Stimulated activated memory B cell treated with anti-CD40 and anti-IgM and Interleukin-4, amounts not matched to agents 10 μg/mL and 1 μg/mL and 100 μg/mL, for 72 hours (primary cell): ENCODE measurements at regions not wholly inside any gene's neighbourhood (a gene's known extent, or its start where the extent isn't known, plus 50 kb on each side); places are given as distances from the start of the nearest gene placed in this dataset.

Source experiments
- ATAC-seq: fragments of 150-1000 bp; cut with Tn5 transposase; 2 replicates; pipeline ENCODE4 v1.10.0; 2021
- H3K27ac Mint-ChIP-seq: one replicate; pipeline ENCODE4 v1.8.0; 2022; ENCODE audit warnings: mild to moderate bottlenecking, mixed read lengths
- H3K27me3 Mint-ChIP-seq: one replicate; pipeline ENCODE4 v1.8.0; 2022; ENCODE audit warnings: mixed read lengths
- H3K36me3 Mint-ChIP-seq: one replicate; pipeline ENCODE4 v1.8.0; 2022; ENCODE audit warnings: mixed read lengths
- H3K4me1 Mint-ChIP-seq: one replicate; pipeline ENCODE4 v1.8.0; 2022; ENCODE audit warnings: mixed read lengths
- H3K4me3 Mint-ChIP-seq: one replicate; pipeline ENCODE4 v1.8.0; 2022; ENCODE audit warnings: mild to moderate bottlenecking, moderate library complexity, mixed read lengths
- H3K9me3 Mint-ChIP-seq: one replicate; pipeline ENCODE4 v1.8.0; 2022; ENCODE audit warnings: mixed read lengths

DNA sequence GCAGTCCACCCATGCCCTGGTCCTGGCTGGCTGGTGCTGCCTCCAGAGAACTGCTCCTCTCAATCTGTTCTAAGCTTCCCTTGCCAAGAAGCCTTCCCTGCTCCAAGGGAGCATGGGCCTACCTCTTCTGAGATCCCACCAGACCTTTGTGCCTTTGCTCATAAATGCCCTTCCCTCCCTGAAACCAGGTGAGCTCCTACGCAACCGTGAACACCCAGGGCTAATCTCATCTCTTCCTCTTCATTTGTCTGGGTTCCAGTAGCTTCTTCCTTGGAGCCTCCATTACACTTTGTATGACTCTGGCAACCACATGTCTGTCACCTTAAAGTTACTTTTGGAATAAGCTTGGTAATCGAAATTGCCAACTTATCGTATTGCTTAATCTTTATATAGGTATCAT, 270.6 kb downstream of the PBX3 start:
- ATAC-seq, result no peak
- Mint-ChIP-seq H3K36me3 (no peaks in the 10 kb centered on the region), H3K9me3 (no peaks in the 10 kb centered on the region)

DNA sequence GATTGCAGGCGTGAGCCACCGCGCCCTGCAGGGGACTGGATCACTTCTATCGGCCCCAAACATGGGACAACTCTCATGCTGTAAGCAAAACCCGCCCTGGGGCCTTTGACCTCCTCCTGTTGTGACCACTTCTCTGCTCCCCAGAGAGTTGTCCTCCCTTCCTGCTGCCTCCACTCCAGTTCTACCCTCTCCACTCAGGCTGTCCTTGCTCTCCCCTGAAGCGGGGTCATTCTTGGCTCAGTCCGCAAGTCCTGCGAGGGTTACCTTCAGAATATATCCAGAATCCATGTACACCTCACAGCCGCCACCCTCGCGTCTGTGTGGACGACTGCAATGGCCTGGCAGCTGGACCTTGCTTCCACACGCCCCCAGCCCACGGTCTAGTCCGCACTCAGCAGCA, 273.7 kb downstream of the PBX3 start:
- H3K36me3 Mint-ChIP-seq, result no peaks in the 10 kb centered on the region
- H3K9me3 Mint-ChIP-seq, result no peaks in the 10 kb centered on the region
- H3K27ac Mint-ChIP-seq, result no peak overlapping the region
- H3K27me3 Mint-ChIP-seq, result peaks cover 28% of the 10 kb centered on the region
- H3K4me3 Mint-ChIP-seq, result no peak overlapping the region
- ATAC-seq, result no peak
- H3K4me1 Mint-ChIP-seq, result no peaks in the 10 kb centered on the region

More for the DNA sequence above, 270.6 kb downstream of the PBX3 start:
- Mint-ChIP-seq H3K27me3 (peaks cover 37% of the 10 kb centered on the region), H3K27ac (no peak overlapping the region), H3K4me3 (no peak overlapping the region), H3K4me1 (no peaks in the 10 kb centered on the region)

DNA sequence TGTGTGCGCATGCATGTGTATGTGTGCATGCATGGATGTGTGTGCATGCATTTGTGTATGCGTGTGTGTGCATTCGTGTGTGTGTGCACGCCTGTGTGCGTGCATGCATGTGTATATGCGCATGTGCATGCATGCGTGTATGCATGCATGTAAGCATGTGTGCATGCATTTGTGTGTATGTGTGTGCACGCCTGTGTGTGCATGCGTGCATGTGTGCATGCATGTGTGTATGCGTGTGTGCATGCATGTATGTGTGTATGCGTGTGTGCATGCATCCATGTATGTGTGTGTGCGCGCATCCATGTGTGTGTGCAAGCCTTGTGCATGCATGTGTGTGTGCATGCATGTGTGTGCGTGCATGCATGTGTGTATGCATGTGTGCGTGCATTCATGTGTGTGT, 276.8 kb downstream of the PBX3 start:
- H3K27me3 Mint-ChIP-seq, result peaks cover 25% of the 10 kb centered on the region
- H3K4me3 Mint-ChIP-seq, result no peak overlapping the region
- no peaks in the 10 kb centered on the region for H3K36me3 Mint-ChIP-seq
- no peaks in the 10 kb centered on the region for H3K9me3 Mint-ChIP-seq
- no peak overlapping the region for H3K27ac Mint-ChIP-seq
- no peaks in the 10 kb centered on the region for H3K4me1 Mint-ChIP-seq
- ATAC-seq, result no peak

- no peak for ATAC-seq
- Mint-ChIP-seq H3K4me1 (no peaks in the 10 kb centered on the region), H3K27ac (no peak overlapping the region), H3K27me3 (peaks cover 27% of the 10 kb centered on the region), H3K4me3 (no peak overlapping the region), H3K36me3 (no peaks in the 10 kb centered on the region), H3K9me3 (no peaks in the 10 kb centered on the region)
These were observed 277.5 kb downstream of the PBX3 start for GRCh38 chr9:126024581-126025230.

GRCh38 chr9:126025991-126026390, 278.8 kb downstream of the PBX3 start:
- Mint-ChIP-seq H3K4me1 (no peaks in the 10 kb centered on the region), H3K27ac (no peak overlapping the region), H3K4me3 (no peak overlapping the region), H3K9me3 (no peaks in the 10 kb centered on the region), H3K27me3 (peaks cover 36% of the 10 kb centered on the region), H3K36me3 (no peaks in the 10 kb centered on the region)
- ATAC-seq, result no peak

GRCh38 chr9:126027566-126027965, 280.4 kb downstream of the PBX3 start:
- peaks cover 34% of the 10 kb centered on the region for H3K27me3 Mint-ChIP-seq
- ATAC-seq, result no peak
- H3K27ac Mint-ChIP-seq, result no peak overlapping the region
- no peak overlapping the region for H3K4me3 Mint-ChIP-seq
- H3K4me1 Mint-ChIP-seq, result no peaks in the 10 kb centered on the region
- no peaks in the 10 kb centered on the region for H3K36me3 Mint-ChIP-seq
- H3K9me3 Mint-ChIP-seq, result no peaks in the 10 kb centered on the region

DNA sequence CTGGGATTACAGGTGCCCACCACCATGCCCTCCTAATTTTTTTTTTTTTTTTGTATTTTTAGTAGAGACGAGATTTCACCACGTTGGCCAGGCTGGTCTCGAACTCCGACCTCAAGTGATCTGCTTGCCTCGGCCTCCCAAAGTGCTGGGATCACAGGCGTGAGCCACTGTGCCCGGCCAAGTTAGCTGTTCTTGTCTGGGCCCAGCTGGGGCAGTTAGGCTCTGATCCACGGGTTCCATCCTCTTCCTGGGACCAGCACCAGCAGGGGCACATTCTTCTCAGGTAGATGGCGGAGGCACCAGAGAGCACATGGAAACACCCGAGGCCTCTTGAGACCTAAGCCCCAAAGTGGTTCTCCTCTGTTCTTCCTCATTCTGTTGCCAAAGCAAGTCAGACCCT, 281.6 kb downstream of the PBX3 start:
- H3K27me3 Mint-ChIP-seq, result peaks cover 44% of the 10 kb centered on the region
- H3K9me3 Mint-ChIP-seq, result no peaks in the 10 kb centered on the region
- H3K4me3 Mint-ChIP-seq, result no peak overlapping the region
- no peaks in the 10 kb centered on the region for H3K36me3 Mint-ChIP-seq
- ATAC-seq, result no peak
- no peaks in the 10 kb centered on the region for H3K4me1 Mint-ChIP-seq
- H3K27ac Mint-ChIP-seq, result no peak overlapping the region

GRCh38 chr9:126030716-126031115, 283.5 kb downstream of the PBX3 start:
- H3K36me3 Mint-ChIP-seq, result no peaks in the 10 kb centered on the region
- no peak for ATAC-seq
- no peak overlapping the region for H3K4me3 Mint-ChIP-seq
- H3K27me3 Mint-ChIP-seq, result peaks cover 64% of the 10 kb centered on the region
- no peaks in the 10 kb centered on the region for H3K4me1 Mint-ChIP-seq
- H3K27ac Mint-ChIP-seq, result no peak overlapping the region
- no peaks in the 10 kb centered on the region for H3K9me3 Mint-ChIP-seq

DNA sequence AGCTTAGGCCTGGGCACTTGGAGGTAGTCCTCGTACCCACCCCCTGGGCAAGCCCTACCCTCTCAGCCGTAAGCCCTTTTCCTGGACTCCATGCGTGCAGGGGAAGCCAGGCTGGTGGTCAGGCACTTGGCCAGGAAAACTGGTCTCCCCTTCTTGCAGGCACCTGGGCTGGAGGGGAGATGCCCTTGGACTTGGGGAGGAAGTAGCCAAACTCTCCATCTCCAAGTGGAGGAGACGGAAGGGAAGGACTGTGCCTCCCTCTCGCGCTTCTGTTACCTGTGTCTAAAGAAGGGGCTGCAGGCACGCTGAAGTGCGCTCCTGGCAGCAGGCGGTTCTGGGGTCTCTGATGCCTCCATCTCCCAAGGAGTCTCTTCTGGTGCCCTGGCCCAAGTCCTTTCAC, 283.9 kb downstream of the PBX3 start:
- ATAC-seq, result no peak
- Mint-ChIP-seq H3K27me3 (peaks cover 64% of the 10 kb centered on the region), H3K9me3 (no peaks in the 10 kb centered on the region), H3K36me3 (no peaks in the 10 kb centered on the region), H3K4me1 (no peaks in the 10 kb centered on the region), H3K4me3 (no peak overlapping the region), H3K27ac (no peak overlapping the region)

GRCh38 chr9:126032135-126032534, 285.0 kb downstream of the PBX3 start:
- Mint-ChIP-seq H3K4me3 (no peak overlapping the region), H3K27me3 (peaks cover 61% of the 10 kb centered on the region), H3K36me3 (no peaks in the 10 kb centered on the region), H3K9me3 (no peaks in the 10 kb centered on the region), H3K4me1 (no peaks in the 10 kb centered on the region), H3K27ac (no peak overlapping the region)
- ATAC-seq, result no peak

GRCh38 chr9:126033318-126033717, 286.1 kb downstream of the PBX3 start:
- no peak for ATAC-seq
- no peaks in the 10 kb centered on the region for H3K4me1 Mint-ChIP-seq
- H3K27ac Mint-ChIP-seq, result no peak overlapping the region
- no peak overlapping the region for H3K4me3 Mint-ChIP-seq
- H3K27me3 Mint-ChIP-seq, result peaks cover 56% of the 10 kb centered on the region
- H3K9me3 Mint-ChIP-seq, result no peaks in the 10 kb centered on the region
- no peaks in the 10 kb centered on the region for H3K36me3 Mint-ChIP-seq

GRCh38 chr9:126033956-126034355, 286.8 kb downstream of the PBX3 start:
- no peaks in the 10 kb centered on the region for H3K9me3 Mint-ChIP-seq
- H3K4me1 Mint-ChIP-seq, result no peaks in the 10 kb centered on the region
- no peak for ATAC-seq
- no peaks in the 10 kb centered on the region for H3K36me3 Mint-ChIP-seq
- no peak overlapping the region for H3K27ac Mint-ChIP-seq
- no peak overlapping the region for H3K4me3 Mint-ChIP-seq
- peaks cover 59% of the 10 kb centered on the region for H3K27me3 Mint-ChIP-seq

- no peaks in the 10 kb centered on the region for H3K36me3 Mint-ChIP-seq
- H3K9me3 Mint-ChIP-seq, result peaks cover 6% of the 10 kb centered on the region
- no peak overlapping the region for H3K27ac Mint-ChIP-seq
- no peak for ATAC-seq
- no peak overlapping the region for H3K4me3 Mint-ChIP-seq
- H3K4me1 Mint-ChIP-seq, result no peaks in the 10 kb centered on the region
- peaks cover 43% of the 10 kb centered on the region for H3K27me3 Mint-ChIP-seq
These were observed 289.7 kb downstream of the PBX3 start for GRCh38 chr9:126036881-126037291.

DNA sequence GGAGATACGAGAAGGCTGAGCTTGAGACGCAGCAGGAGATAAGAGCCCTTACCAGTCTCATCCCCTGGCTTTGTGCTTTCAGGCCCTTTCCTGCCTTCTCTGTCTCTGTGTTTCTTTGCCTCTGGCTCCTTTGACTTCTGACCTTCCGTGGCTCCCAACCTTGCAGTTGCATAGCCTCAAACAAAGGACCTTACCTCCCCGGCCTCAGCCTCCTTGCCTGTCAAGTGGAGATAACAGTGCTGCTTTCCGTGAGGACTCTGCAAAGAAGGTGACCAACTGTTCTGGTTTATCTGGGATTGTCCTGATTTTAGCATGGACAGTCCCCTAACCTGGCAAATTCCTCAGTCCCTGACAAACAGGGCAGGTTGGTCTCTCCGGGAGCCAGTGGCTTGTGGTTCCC, 287.8 kb upstream of the MVB12B start:
- peaks cover 30% of the 10 kb centered on the region for H3K27me3 Mint-ChIP-seq
- no peaks in the 10 kb centered on the region for H3K4me1 Mint-ChIP-seq
- no peak overlapping the region for H3K27ac Mint-ChIP-seq
- no peak overlapping the region for H3K4me3 Mint-ChIP-seq
- H3K9me3 Mint-ChIP-seq, result peaks cover 14% of the 10 kb centered on the region
- ATAC-seq, result no peak
- H3K36me3 Mint-ChIP-seq, result no peaks in the 10 kb centered on the region

DNA sequence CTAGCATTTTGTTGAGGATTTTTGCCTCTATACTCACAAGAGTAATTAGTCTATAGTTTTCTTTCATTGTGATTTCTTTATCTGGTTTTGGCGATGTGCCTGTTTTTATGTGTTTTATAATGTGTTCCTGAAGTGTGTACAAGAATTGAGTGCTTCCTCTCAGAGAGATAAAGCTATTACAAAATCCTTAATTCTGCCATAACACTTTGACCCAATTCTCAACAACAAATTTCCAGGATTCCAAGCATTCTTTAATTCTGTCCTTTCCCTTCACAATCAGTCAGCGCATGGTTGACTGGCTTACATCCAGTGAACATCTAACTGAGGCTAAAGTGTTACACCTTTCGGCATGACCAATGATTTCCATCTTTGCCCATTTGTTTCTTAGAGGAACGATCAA, 282.9 kb upstream of the MVB12B start:
- no peaks in the 10 kb centered on the region for H3K36me3 Mint-ChIP-seq
- ATAC-seq, result no peak
- H3K27ac Mint-ChIP-seq, result no peak overlapping the region
- H3K4me1 Mint-ChIP-seq, result no peaks in the 10 kb centered on the region
- no peak overlapping the region for H3K4me3 Mint-ChIP-seq
- H3K9me3 Mint-ChIP-seq, result peaks cover 23% of the 10 kb centered on the region
- H3K27me3 Mint-ChIP-seq, result peaks cover 42% of the 10 kb centered on the region

- H3K27ac Mint-ChIP-seq, result no peak overlapping the region
- H3K9me3 Mint-ChIP-seq, result peaks cover 9% of the 10 kb centered on the region
- ATAC-seq, result no peak
- H3K36me3 Mint-ChIP-seq, result no peaks in the 10 kb centered on the region
- H3K4me3 Mint-ChIP-seq, result no peak overlapping the region
- peaks cover 69% of the 10 kb centered on the region for H3K27me3 Mint-ChIP-seq
- no peaks in the 10 kb centered on the region for H3K4me1 Mint-ChIP-seq
These were observed 277.5 kb upstream of the MVB12B start for GRCh38 chr9:126049088-126049487.
